ENCODE measurements at regions not wholly inside any gene's neighbourhood (a gene's known extent, or its start where the extent isn't known, plus 50 kb on each side); places are given as distances from the start of the nearest gene placed in this dataset.

DNA sequence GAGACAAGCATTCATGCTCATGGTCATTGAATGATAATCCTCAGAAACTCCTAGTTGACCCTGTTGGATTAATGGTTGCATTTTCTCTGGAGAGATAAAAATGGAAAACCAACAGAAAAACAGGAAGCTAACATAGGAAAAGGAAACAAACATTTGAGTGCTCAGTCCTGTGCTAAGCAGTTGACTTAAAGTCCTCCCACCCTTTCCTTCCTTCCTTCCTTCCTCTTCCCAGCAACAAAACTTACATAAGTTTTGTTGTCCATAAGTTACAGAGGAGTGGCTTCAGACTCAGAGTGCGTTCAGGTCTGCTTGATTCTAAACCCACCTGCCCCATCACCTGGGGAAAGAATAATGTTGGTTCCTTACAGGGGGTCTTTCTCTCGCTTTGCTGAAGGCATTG is 163.8 kb upstream of the RGMA start:
- TF ChIP-seq ZNF8 (CRISPR knock-in tag; IDR thresholded peaks at IDR 0.05) (no peak), GLIS3 (CRISPR knock-in tag; IDR thresholded peaks at IDR 0.05) (no peak), OSR1 (CRISPR knock-in tag; IDR thresholded peaks at IDR 0.05) (no peak), BACH2 (CRISPR knock-in tag; IDR thresholded peaks at IDR 0.05; ENCODE audit: borderline replicate concordance) (no peak), ZFP3 (CRISPR knock-in tag; IDR thresholded peaks at IDR 0.05) (no peak), ISL1 (CRISPR knock-in tag; IDR thresholded peaks at IDR 0.05) (no peak)
- TF ChIP-seq, protein P1, sequence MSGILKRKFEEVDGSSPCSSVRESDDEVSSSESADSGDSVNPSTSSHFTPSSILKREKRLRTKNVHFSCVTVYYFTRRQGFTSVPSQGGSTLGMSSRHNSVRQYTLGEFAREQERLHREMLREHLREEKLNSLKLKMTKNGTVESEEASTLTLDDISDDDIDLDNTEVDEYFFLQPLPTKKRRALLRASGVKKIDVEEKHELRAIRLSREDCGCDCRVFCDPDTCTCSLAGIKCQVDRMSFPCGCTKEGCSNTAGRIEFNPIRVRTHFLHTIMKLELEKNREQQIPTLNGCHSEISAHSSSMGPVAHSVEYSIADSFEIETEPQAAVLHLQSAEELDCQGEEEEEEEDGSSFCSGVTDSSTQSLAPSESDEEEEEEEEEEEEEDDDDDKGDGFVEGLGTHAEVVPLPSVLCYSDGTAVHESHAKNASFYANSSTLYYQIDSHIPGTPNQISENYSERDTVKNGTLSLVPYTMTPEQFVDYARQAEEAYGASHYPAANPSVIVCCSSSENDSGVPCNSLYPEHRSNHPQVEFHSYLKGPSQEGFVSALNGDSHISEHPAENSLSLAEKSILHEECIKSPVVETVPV (CRISPR knock-in tag; IDR thresholded peaks at IDR 0.05), result no peak
- no peak for ATAC-seq

DNA sequence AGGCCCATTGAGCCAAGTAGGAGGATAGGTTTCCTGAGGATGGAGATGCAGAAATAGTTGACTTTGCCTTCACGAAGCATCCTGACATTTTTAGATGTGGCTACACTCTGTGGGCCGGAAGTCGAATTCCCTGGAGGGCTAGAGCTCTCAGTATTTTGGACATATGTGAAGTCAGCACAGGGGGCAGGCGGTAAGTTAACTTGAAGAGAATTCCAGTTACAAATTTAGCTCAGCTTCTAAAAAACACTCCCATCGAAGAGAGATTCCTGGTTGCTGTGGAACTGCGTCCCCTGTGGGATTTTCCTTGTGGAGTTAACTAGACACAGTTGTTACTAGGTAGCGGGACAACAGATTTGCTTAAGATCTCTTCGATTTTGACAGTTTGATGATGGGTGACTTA is 161.9 kb upstream of the RGMA start:
- TF ChIP-seq GLIS3 (CRISPR knock-in tag; IDR thresholded peaks at IDR 0.05) (no peak), ZNF565 (CRISPR knock-in tag; conservative IDR thresholded peaks at IDR 0.05; ENCODE audit: low read depth) (no peak), ARNTL (CRISPR knock-in tag; IDR thresholded peaks at IDR 0.05; ENCODE audit: borderline replicate concordance, low read depth) (no peak), RARB (CRISPR knock-in tag; IDR thresholded peaks at IDR 0.05) (no peak), ZNF8 (CRISPR knock-in tag; IDR thresholded peaks at IDR 0.05) (no peak)
- TF ChIP-seq, protein P2, sequence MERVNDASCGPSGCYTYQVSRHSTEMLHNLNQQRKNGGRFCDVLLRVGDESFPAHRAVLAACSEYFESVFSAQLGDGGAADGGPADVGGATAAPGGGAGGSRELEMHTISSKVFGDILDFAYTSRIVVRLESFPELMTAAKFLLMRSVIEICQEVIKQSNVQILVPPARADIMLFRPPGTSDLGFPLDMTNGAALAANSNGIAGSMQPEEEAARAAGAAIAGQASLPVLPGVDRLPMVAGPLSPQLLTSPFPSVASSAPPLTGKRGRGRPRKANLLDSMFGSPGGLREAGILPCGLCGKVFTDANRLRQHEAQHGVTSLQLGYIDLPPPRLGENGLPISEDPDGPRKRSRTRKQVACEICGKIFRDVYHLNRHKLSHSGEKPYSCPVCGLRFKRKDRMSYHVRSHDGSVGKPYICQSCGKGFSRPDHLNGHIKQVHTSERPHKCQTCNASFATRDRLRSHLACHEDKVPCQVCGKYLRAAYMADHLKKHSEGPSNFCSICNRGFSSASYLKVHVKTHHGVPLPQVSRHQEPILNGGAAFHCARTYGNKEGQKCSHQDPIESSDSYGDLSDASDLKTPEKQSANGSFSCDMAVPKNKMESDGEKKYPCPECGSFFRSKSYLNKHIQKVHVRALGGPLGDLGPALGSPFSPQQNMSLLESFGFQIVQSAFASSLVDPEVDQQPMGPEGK (CRISPR knock-in tag; IDR thresholded peaks at IDR 0.05; ENCODE audit: borderline replicate concordance), result no peak
- TF ChIP-seq, protein P3, sequence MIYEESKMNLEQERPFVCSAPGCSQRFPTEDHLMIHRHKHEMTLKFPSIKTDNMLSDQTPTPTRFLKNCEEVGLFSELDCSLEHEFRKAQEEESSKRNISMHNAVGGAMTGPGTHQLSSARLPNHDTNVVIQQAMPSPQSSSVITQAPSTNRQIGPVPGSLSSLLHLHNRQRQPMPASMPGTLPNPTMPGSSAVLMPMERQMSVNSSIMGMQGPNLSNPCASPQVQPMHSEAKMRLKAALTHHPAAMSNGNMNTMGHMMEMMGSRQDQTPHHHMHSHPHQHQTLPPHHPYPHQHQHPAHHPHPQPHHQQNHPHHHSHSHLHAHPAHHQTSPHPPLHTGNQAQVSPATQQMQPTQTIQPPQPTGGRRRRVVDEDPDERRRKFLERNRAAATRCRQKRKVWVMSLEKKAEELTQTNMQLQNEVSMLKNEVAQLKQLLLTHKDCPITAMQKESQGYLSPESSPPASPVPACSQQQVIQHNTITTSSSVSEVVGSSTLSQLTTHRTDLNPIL (CRISPR knock-in tag; IDR thresholded peaks at IDR 0.05; ENCODE audit: low read depth), result no peak
- ATAC-seq, result no peak

DNA sequence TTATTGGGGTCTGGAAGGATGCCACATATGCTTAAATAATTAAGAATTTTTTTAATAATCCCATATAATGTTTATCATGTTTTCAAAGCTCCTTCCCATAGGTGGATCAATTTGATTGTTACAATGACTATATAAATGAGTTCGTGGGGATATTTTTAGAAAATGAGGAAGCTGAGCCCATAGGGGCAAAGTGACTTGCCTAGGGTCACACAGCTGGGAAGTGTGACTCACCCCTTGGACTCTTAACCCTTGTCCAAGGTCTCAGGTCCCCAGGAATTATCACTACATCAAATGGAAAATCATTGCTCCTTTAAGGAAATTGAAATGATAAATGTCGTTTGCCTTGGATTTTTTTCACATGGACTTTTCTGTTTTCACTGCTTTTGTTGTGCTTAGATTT is 161.2 kb upstream of the RGMA start:
- no peak for ATAC-seq
- no peak for TF ChIP-seq ZNF8 (CRISPR knock-in tag; IDR thresholded peaks at IDR 0.05)
- TF ChIP-seq CSDC2 (CRISPR knock-in tag; IDR thresholded peaks at IDR 0.05), result no peak
- no peak for TF ChIP-seq BACH2 (CRISPR knock-in tag; IDR thresholded peaks at IDR 0.05; ENCODE audit: borderline replicate concordance)
- TF ChIP-seq, protein P4, sequence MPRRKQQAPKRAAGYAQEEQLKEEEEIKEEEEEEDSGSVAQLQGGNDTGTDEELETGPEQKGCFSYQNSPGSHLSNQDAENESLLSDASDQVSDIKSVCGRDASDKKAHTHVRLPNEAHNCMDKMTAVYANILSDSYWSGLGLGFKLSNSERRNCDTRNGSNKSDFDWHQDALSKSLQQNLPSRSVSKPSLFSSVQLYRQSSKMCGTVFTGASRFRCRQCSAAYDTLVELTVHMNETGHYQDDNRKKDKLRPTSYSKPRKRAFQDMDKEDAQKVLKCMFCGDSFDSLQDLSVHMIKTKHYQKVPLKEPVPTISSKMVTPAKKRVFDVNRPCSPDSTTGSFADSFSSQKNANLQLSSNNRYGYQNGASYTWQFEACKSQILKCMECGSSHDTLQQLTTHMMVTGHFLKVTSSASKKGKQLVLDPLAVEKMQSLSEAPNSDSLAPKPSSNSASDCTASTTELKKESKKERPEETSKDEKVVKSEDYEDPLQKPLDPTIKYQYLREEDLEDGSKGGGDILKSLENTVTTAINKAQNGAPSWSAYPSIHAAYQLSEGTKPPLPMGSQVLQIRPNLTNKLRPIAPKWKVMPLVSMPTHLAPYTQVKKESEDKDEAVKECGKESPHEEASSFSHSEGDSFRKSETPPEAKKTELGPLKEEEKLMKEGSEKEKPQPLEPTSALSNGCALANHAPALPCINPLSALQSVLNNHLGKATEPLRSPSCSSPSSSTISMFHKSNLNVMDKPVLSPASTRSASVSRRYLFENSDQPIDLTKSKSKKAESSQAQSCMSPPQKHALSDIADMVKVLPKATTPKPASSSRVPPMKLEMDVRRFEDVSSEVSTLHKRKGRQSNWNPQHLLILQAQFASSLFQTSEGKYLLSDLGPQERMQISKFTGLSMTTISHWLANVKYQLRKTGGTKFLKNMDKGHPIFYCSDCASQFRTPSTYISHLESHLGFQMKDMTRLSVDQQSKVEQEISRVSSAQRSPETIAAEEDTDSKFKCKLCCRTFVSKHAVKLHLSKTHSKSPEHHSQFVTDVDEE (CRISPR knock-in tag; IDR thresholded peaks at IDR 0.05), result no peak
- TF ChIP-seq, protein P3 (CRISPR knock-in tag; IDR thresholded peaks at IDR 0.05; ENCODE audit: low read depth), result no peak
- TF ChIP-seq TCF4 (CRISPR knock-in tag; IDR thresholded peaks at IDR 0.05; ENCODE audit: borderline replicate concordance), result no peak
- TF ChIP-seq ZFP30 (CRISPR knock-in tag; IDR thresholded peaks at IDR 0.05), result no peak
- TF ChIP-seq, protein P1 (CRISPR knock-in tag; IDR thresholded peaks at IDR 0.05), result no peak
- TF ChIP-seq, protein P2 (CRISPR knock-in tag; IDR thresholded peaks at IDR 0.05; ENCODE audit: borderline replicate concordance), result no peak
- TF ChIP-seq SNAI2 (CRISPR knock-in tag; IDR thresholded peaks at IDR 0.05), result no peak
